GM23248 (cell line): ENCODE measurements at regions not wholly inside any gene's neighbourhood (a gene's known extent, or its start where the extent isn't known, plus 50 kb on each side); places are given as distances from the start of the nearest gene placed in this dataset.

Experiments
- DNase-seq: peaks from one replicate; pipeline ENCODE4 v3.0.0-alpha.2; 2015
- H2AFZ ChIP-seq: fragments of 200-600 bp; sonication (generic); 2 replicates; pipeline ENCODE4 v1.6.1; 2016; ENCODE audit warnings: antibody characterized with exemption
- H3F3A ChIP-seq: fragments of 200-600 bp; sonication (generic); 2 replicates; pipeline ENCODE4 v1.6.1; 2016; ENCODE audit warnings: mild to moderate bottlenecking, antibody characterized with exemption, mixed run types; ENCODE audit not compliant: insufficient read depth
- H3K27ac ChIP-seq: fragments of 200-600 bp; sonication (generic); 2 replicates; pipeline ENCODE4 v1.5.1; 2016; ENCODE audit warnings: mild to moderate bottlenecking
- H3K27me3 ChIP-seq: fragments of 200-600 bp; sonication (generic); replicated peaks from 2 replicates; pipeline ENCODE4 v1.6.1; 2016; ENCODE audit warnings: mild to moderate bottlenecking; ENCODE audit not compliant: insufficient read depth
- H3K36me3 ChIP-seq: fragments of 200-600 bp; sonication (generic); 2 replicates; pipeline ENCODE4 v1.6.1; 2016; ENCODE audit warnings: low read depth, mild to moderate bottlenecking
- H3K4me1 ChIP-seq: fragments of 200-600 bp; sonication (generic); 2 replicates; pipeline ENCODE4 v1.6.1; 2016; ENCODE audit warnings: mild to moderate bottlenecking; ENCODE audit not compliant: insufficient read depth
- H3K4me2 ChIP-seq: fragments of 200-600 bp; sonication (generic); one replicate; pipeline ENCODE4 v1.6.1; 2016; ENCODE audit warnings: mild to moderate bottlenecking; ENCODE audit not compliant: unreplicated experiment
- H3K4me3 ChIP-seq: fragments of 200-600 bp; sonication (generic); 2 replicates; pipeline ENCODE4 v1.5.1; 2016; ENCODE audit warnings: mild to moderate bottlenecking
- H3K79me2 ChIP-seq: fragments of 200-600 bp; sonication (generic); 2 replicates; pipeline ENCODE4 v1.6.1; 2016; ENCODE audit warnings: mild to moderate bottlenecking; ENCODE audit not compliant: insufficient read depth
- H3K9ac ChIP-seq: fragments of 200-600 bp; sonication (generic); 2 replicates; pipeline ENCODE4 v1.6.1; 2016; ENCODE audit warnings: mild to moderate bottlenecking
- H3K9me2 ChIP-seq: fragments of 200-600 bp; sonication (generic); 2 replicates; pipeline ENCODE4 v1.6.1; 2016; ENCODE audit warnings: mixed run types, mild to moderate bottlenecking, moderate library complexity; ENCODE audit not compliant: insufficient read depth
- H3K9me3 ChIP-seq: fragments of 200-600 bp; sonication (generic); one replicate; pipeline ENCODE4 v1.6.1; 2017; ENCODE audit warnings: low read depth
- H4K20me1 ChIP-seq: fragments of 200-600 bp; sonication (generic); 2 replicates; pipeline ENCODE4 v1.6.0; 2016; ENCODE audit not compliant: insufficient read depth
- EZH2 ChIP-seq: fragments of 200-600 bp; sonication (generic); IDR thresholded peaks from 2 replicates; pipeline ENCODE4 v1.6.1; 2018; ENCODE audit warnings: antibody characterized with exemption, mild to moderate bottlenecking; ENCODE audit not compliant: insufficient read depth, poor library complexity, severe bottlenecking
- EZH2phosphoT487 ChIP-seq: fragments of 200-600 bp; sonication (generic); IDR thresholded peaks from 2 replicates; pipeline ENCODE4 v1.6.1; 2018; ENCODE audit warnings: antibody characterized with exemption, moderate library complexity, mild to moderate bottlenecking, low read depth; ENCODE audit not compliant: insufficient read depth
- WGBS, 2 experiments: methylation state at CpG; one replicate each; pipeline ENCODE4 v1.1.6; 2015 to 2017; ENCODE audit warnings: low lambda C conversion rate in 2 of 2, low coverage in 1 of 2; ENCODE audit errors: missing lambda C conversion rate in 2 of 2; 5-methylcytosine and 5-hydroxymethylcytosine counted together
- in situ Hi-C: fragments of 300-500 bp; cut with MboI; formaldehyde crosslinking; loops from 2 replicates; pipeline ENCODE4 v1.15.0; 2020

- Histone ChIP-seq H3K27me3 (no peaks in the 10 kb centered on the region), H3K4me3 (no peak overlapping the region), H4K20me1 (no peaks in the 10 kb centered on the region), H3K79me2 (no peaks in the 10 kb centered on the region), H3K9ac (no peak overlapping the region), H3K27ac (no peak overlapping the region), H3K9me3 (no peaks in the 10 kb centered on the region), H3F3A (peaks cover 18% of the 10 kb centered on the region; the same call in 1 of the 2 replicates), H2AFZ (no peak overlapping the region), H3K4me1 (peaks cover 18% of the 10 kb centered on the region), H3K9me2 (no peaks in the 10 kb centered on the region), H3K4me2 (no peak overlapping the region), H3K36me3 (no peaks in the 10 kb centered on the region)
- 67 to 78% methylated on average over 1 of the region's 1 CpG for WGBS, 2 experiments
- TF ChIP-seq EZH2 (no peak), EZH2phosphoT487 (no peak)
- in situ Hi-C loops: no loop called here
- DNase-seq: no peak
Observed at GRCh38 chr12:88778064-88778463, 197.8 kb upstream of the KITLG start.

DNA sequence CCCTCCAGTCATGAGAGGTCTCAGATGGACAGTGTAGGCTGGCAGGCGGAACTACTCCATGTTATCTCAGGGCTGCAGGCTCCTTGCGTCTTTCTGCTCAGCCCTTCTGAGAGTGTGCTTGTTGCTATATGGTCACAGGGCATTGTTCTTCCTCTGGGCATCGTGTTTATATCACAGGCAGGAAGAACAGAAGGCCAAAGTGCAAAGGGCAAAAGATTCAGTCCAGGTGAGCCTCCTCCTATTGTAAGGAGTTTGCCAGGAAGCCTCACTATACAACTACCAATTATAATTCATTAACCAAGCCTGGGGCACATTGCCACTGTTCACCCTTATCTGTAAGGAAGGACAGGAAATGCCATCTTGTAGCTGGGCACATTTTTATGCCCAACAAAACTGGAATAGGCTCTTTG is 195.5 kb upstream of the KITLG start:
- H3K36me3 ChIP-seq: no peaks in the 10 kb centered on the region
- TF ChIP-seq EZH2phosphoT487 (no peak), EZH2 (no peak)
- 95% methylated on average over 3 of the region's 3 CpGs for WGBS, 2 experiments
- H3K79me2 ChIP-seq: no peaks in the 10 kb centered on the region
- H3K27ac ChIP-seq: no peak overlapping the region
- no peaks in the 10 kb centered on the region for H3K9me2 ChIP-seq
- in situ Hi-C loops: no loop called here
- no peaks in the 10 kb centered on the region for H3K4me1 ChIP-seq
- H3K27me3 ChIP-seq: no peaks in the 10 kb centered on the region
- H2AFZ ChIP-seq: no peak overlapping the region
- H3K9ac ChIP-seq: no peak overlapping the region
- no peaks in the 10 kb centered on the region for H3K9me3 ChIP-seq
- H3K4me3 ChIP-seq: no peak overlapping the region
- H4K20me1 ChIP-seq: no peaks in the 10 kb centered on the region
- H3F3A ChIP-seq: no peaks in the 10 kb centered on the region
- no peak overlapping the region for H3K4me2 ChIP-seq
- DNase-seq: no peak

DNA sequence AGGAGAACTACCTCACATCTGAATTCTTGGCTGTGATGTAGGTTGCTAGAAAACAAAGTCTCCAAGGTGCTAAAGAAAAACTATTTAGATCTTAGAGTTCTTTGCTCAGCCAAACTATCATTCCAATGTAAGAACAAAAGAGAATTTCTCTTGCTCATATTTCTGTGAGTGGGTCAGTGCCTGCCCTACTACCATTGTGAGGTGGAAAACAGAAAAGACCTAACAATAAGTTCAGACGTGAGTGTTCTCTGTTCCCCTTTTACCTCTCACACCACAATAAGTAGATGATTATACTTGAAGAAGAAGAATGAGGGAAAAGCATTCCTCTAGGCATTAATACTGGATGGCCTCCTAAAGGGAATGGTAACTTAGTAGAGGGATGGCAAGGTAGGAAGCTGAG is 187.4 kb upstream of the KITLG start:
- Histone ChIP-seq H3K9me2 (no peaks in the 10 kb centered on the region), H3K36me3 (no peaks in the 10 kb centered on the region), H3K9me3 (no peaks in the 10 kb centered on the region), H3F3A (no peaks in the 10 kb centered on the region), H3K27me3 (no peaks in the 10 kb centered on the region), H3K79me2 (no peaks in the 10 kb centered on the region), H2AFZ (no peak overlapping the region), H3K27ac (no peak overlapping the region), H4K20me1 (no peaks in the 10 kb centered on the region), H3K4me2 (no peak overlapping the region), H3K4me3 (no peak overlapping the region), H3K4me1 (peaks cover 9% of the 10 kb centered on the region), H3K9ac (no peak overlapping the region)
- in situ Hi-C loops: no loop called here
- no peak for TF ChIP-seq EZH2
- TF ChIP-seq EZH2phosphoT487: no peak
- WGBS, 2 experiments: 93 to 94% methylated on average over 1 of the region's 1 CpG
- DNase-seq: no peak

DNA sequence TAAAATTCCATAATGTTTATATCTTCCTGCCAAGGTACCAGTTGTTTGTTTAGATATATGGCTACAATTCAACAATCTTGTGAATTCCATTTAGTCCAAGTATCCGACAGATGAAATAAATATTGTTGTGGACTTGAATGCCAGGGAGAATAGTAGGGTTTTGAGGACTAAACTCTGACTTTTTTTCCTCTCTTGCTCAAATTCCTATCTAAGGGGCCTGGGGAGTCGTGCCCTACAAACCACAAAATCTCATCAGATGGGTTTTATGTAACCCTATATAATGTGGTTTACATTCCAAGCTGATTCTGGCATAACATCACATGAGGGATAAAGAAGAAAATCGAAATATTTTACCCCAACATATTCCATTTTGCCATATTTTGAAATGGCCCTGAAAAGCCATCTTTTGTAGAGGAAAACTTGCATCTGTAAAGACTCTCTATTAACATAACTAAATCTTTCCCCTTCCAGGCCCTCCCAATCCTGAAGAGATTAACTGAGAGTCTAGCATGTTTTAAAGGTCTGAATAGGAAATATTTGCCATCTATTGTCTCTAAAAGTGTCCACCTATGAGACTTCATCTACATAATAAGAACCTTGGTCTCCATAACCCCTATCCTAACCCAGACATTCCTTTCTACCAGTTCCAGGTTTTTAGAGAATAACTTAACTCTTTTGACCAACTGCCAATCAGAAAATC is 184.7 kb upstream of the KITLG start:
- Histone ChIP-seq H3K4me2 (no peak overlapping the region), H3K9me3 (no peaks in the 10 kb centered on the region), H3K27ac (no peak overlapping the region), H3F3A (no peaks in the 10 kb centered on the region), H3K4me1 (peaks cover 9% of the 10 kb centered on the region), H3K36me3 (no peaks in the 10 kb centered on the region), H3K79me2 (no peaks in the 10 kb centered on the region), H3K9me2 (no peaks in the 10 kb centered on the region), H4K20me1 (no peaks in the 10 kb centered on the region), H3K9ac (no peak overlapping the region), H3K4me3 (no peak overlapping the region), H2AFZ (no peak overlapping the region), H3K27me3 (no peaks in the 10 kb centered on the region)
- no peak for DNase-seq
- WGBS, 2 experiments: 83 to 84% methylated on average over 3 of the region's 3 CpGs
- in situ Hi-C loops: no loop called here
- TF ChIP-seq EZH2phosphoT487 (no peak), EZH2 (no peak)
